Thyroid gland (tissue), 4 donors: ENCODE measurements at regions not wholly inside any gene's neighbourhood (a gene's known extent, or its start where the extent isn't known, plus 50 kb on each side); places are given as distances from the start of the nearest gene placed in this dataset.

ENCODE experiments used
- DNase-seq, 2 donors: peaks; one replicate each; pipeline ENCODE4 v3.0.0-alpha.2; 2019
- H3K27ac ChIP-seq, 3 donors: fragments of 200-600 bp; sonication (generic); 1 replicate in 2 of 3; 2 replicates in 1 of 3; pipeline ENCODE4 v1.5.1; 2016 to 2019; ENCODE audit warnings: mild to moderate bottlenecking in 1 of 3, moderate library complexity in 1 of 3
- H3K27me3 ChIP-seq: fragments of 200-600 bp; sonication (generic); one replicate; pipeline ENCODE4 v1.5.1; 2019
- H3K36me3 ChIP-seq, 2 donors: fragments of 200-600 bp; sonication (generic); one replicate each; pipeline ENCODE4 v1.5.1; 2016 to 2019
- H3K4me1 ChIP-seq, 2 donors: fragments of 200-600 bp; sonication (generic); one replicate each; pipeline ENCODE4 v1.5.1; 2017 to 2019
- H3K4me3 ChIP-seq, 3 donors: fragments of 200-600 bp; sonication (generic); replicated peaks in 1 of 3; 1 replicate in 2 of 3; 2 replicates in 1 of 3; pipeline ENCODE4 v1.5.1; 2016; ENCODE audit warnings: mild to moderate bottlenecking in 1 of 3
- H3K9me3 ChIP-seq: fragments of 200-600 bp; sonication (generic); one replicate; pipeline ENCODE4 v1.5.1; 2017
- CTCF ChIP-seq, 6 experiments: fragments of 200-600 bp in 3 of 6; fragments of 450-650 bp in 3 of 6; sonication (generic) in 3 of 6; IDR thresholded peaks; one replicate each; pipeline ENCODE4 v1.5.1; 2016 to 2019; ENCODE audit warnings: antibody characterized with exemption in 6 of 6, mild to moderate bottlenecking in 2 of 6, inconsistent platforms in 1 of 6, moderate library complexity in 1 of 6
- POLR2A ChIP-seq, 2 donors: fragments of 450-650 bp; IDR thresholded peaks; one replicate each; pipeline ENCODE4 v1.6.1; 2017; ENCODE audit warnings: antibody characterized with exemption in 2 of 2, mild to moderate bottlenecking in 2 of 2, moderate library complexity in 1 of 2
- WGBS, 2 donors: methylation state at CpG; one replicate each; pipeline ENCODE4 v1.1.5; 2017; 5-methylcytosine and 5-hydroxymethylcytosine counted together
- intact Hi-C: fragments of 100-400 bp; cut with DNase I; formaldehyde crosslinking; loops from one replicate; pipeline ENCODE4 v1.15.1; 2023

- Histone ChIP-seq H3K36me3 (no peaks in the 10 kb centered on the region), H3K27ac (no peak overlapping the region), H3K27me3 (no peaks in the 10 kb centered on the region), H3K4me3 (no peak overlapping the region), H3K9me3 (no peaks in the 10 kb centered on the region), H3K4me1 (no peaks in the 10 kb centered on the region)
- no peak for DNase-seq
- TF ChIP-seq POLR2A (IDR thresholded peaks at IDR 0.05): no peak
- no peak for TF ChIP-seq CTCF (IDR thresholded peaks at IDR 0.05)
- intact Hi-C loops: no loop called here
- WGBS, 2 donors: 56 to 62% methylated on average over 4 of the region's 4 CpGs
These were observed 1170.4 kb downstream of the UQCRFS1 start for GRCh38 chr19:28042516-28042915.

- H3K27me3 ChIP-seq: no peaks in the 10 kb centered on the region
- TF ChIP-seq POLR2A (IDR thresholded peaks at IDR 0.05) (no peak), CTCF (IDR thresholded peaks at IDR 0.05) (no peak)
- H3K4me3 ChIP-seq: no peak overlapping the region
- H3K9me3 ChIP-seq: no peaks in the 10 kb centered on the region
- intact Hi-C loops: no loop called here
- H3K36me3 ChIP-seq: no peaks in the 10 kb centered on the region
- 78 to 88% methylated on average over 4 of the region's 4 CpGs for WGBS, 2 donors
- no peak overlapping the region for H3K27ac ChIP-seq
- no peak for DNase-seq
- H3K4me1 ChIP-seq: no peaks in the 10 kb centered on the region
These were observed 1173.1 kb downstream of the UQCRFS1 start for GRCh38 chr19:28039677-28040381.

- H3K27me3 ChIP-seq: no peaks in the 10 kb centered on the region
- H3K4me3 ChIP-seq: no peak overlapping the region
- no peaks in the 10 kb centered on the region for H3K4me1 ChIP-seq
- no peak for DNase-seq
- H3K27ac ChIP-seq: no peak overlapping the region
- no peaks in the 10 kb centered on the region for H3K36me3 ChIP-seq
- 48 to 49% methylated on average over 4 of the region's 4 CpGs for WGBS, 2 donors
- no peak for TF ChIP-seq CTCF (IDR thresholded peaks at IDR 0.05)
- TF ChIP-seq POLR2A (IDR thresholded peaks at IDR 0.05): no peak
- intact Hi-C loops: no loop called here
- no peaks in the 10 kb centered on the region for H3K9me3 ChIP-seq
These were observed 1175.8 kb downstream of the UQCRFS1 start for GRCh38 chr19:28037186-28037585.

GRCh38 chr19:28036486-28036885, 1176.5 kb downstream of the UQCRFS1 start:
- no peaks in the 10 kb centered on the region for H3K9me3 ChIP-seq
- no peak overlapping the region for H3K4me3 ChIP-seq
- WGBS, 2 donors: 56 to 63% methylated on average over 1 of the region's 1 CpG
- no peaks in the 10 kb centered on the region for H3K4me1 ChIP-seq
- H3K27me3 ChIP-seq: no peaks in the 10 kb centered on the region
- no peak for TF ChIP-seq POLR2A (IDR thresholded peaks at IDR 0.05)
- H3K27ac ChIP-seq: no peak overlapping the region
- DNase-seq: no peak
- intact Hi-C loops: no loop called here
- no peaks in the 10 kb centered on the region for H3K36me3 ChIP-seq

GRCh38 chr19:28034936-28035335, 1178.0 kb downstream of the UQCRFS1 start:
- intact Hi-C loops: no loop called here

More at GRCh38 chr19:28034936-28035335, 1178.0 kb downstream of the UQCRFS1 start:
- H3K4me1 ChIP-seq: no peaks in the 10 kb centered on the region
- TF ChIP-seq POLR2A (IDR thresholded peaks at IDR 0.05) (no peak), CTCF (IDR thresholded peaks at IDR 0.05) (no peak)
- no peak for DNase-seq
- no peaks in the 10 kb centered on the region for H3K36me3 ChIP-seq
- no peak overlapping the region for H3K4me3 ChIP-seq
- 24 to 51% methylated on average over 5 of the region's 5 CpGs for WGBS, 2 donors
- no peaks in the 10 kb centered on the region for H3K27me3 ChIP-seq
- no peaks in the 10 kb centered on the region for H3K9me3 ChIP-seq
- no peak overlapping the region for H3K27ac ChIP-seq
